ENCODE measurements at regions not wholly inside any gene's neighbourhood (a gene's known extent, or its start where the extent isn't known, plus 50 kb on each side); places are given as distances from the start of the nearest gene placed in this dataset.

GRCh38 chr10:78337016-78337415 is 303.4 kb downstream of the RPS24 start:
- no peak for DNase-seq
- H3K4me3 ChIP-seq = no peak overlapping the region
- H3K27me3 ChIP-seq (ENCODE audit: low read depth) = no peaks in the 10 kb centered on the region
- intact Hi-C loops (cut with micrococcal nuclease) = no loop called here
- TF ChIP-seq CTCF (IDR thresholded peaks at IDR 0.05; ENCODE audit: borderline replicate concordance) = no peak
- no peak overlapping the region for H3K27ac ChIP-seq (replicated peaks)
- peaks cover 18% of the 10 kb centered on the region for H3K4me1 ChIP-seq
- peaks cover 6% of the 10 kb centered on the region for H3K9me3 ChIP-seq (replicated peaks)
- no peaks in the 10 kb centered on the region for H3K36me3 ChIP-seq

GRCh38 chr10:78337646-78338391 is 304.2 kb downstream of the RPS24 start:
- TF ChIP-seq CTCF (IDR thresholded peaks at IDR 0.05; ENCODE audit: borderline replicate concordance) = no peak
- DNase-seq = no peak

GRCh38 chr10:78338717-78339116 is 305.1 kb downstream of the RPS24 start:
- intact Hi-C loops (cut with micrococcal nuclease) = no loop called here
- no peak for TF ChIP-seq CTCF (IDR thresholded peaks at IDR 0.05; ENCODE audit: borderline replicate concordance)
- no peak overlapping the region for H3K27ac ChIP-seq (replicated peaks)
- H3K4me3 ChIP-seq = no peak overlapping the region
- H3K4me1 ChIP-seq = peaks cover 18% of the 10 kb centered on the region
- no peaks in the 10 kb centered on the region for H3K27me3 ChIP-seq (ENCODE audit: low read depth)
- DNase-seq = no peak
- peaks cover 6% of the 10 kb centered on the region for H3K9me3 ChIP-seq (replicated peaks)
- no peaks in the 10 kb centered on the region for H3K36me3 ChIP-seq

More at GRCh38 chr10:78337646-78338391, 304.2 kb downstream of the RPS24 start:
- Histone ChIP-seq H3K9me3 (replicated peaks) (peaks cover 6% of the 10 kb centered on the region), H3K27ac (replicated peaks) (no peak overlapping the region), H3K4me1 (peaks cover 18% of the 10 kb centered on the region), H3K36me3 (no peaks in the 10 kb centered on the region), H3K27me3 (ENCODE audit: low read depth) (no peaks in the 10 kb centered on the region), H3K4me3 (no peak overlapping the region)
- intact Hi-C loops (cut with micrococcal nuclease) = no loop called here

DNA sequence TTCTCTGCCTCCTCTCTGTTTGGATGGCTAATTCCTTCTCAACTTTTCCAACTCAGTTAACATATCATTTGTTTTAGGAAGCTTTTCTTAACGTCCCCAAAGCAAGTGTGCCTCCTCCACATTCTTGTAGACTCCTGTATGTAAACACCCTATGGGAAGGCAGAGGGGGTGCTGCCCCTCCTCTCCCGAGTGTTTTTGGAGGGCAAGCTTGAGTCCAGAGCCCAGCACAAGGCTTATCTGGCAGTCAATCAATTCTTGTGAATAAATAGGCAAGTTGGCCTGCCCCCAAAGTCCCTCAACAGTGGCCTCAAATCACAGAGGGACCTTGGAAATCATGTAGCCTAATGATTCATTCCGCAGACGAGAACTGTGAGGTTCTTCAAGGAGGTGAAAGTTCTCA is 305.6 kb downstream of the RPS24 start:
- no peak for TF ChIP-seq CTCF (IDR thresholded peaks at IDR 0.05; ENCODE audit: borderline replicate concordance)
- peaks cover 3% of the 10 kb centered on the region for H3K9me3 ChIP-seq (replicated peaks)
- H3K27me3 ChIP-seq (ENCODE audit: low read depth) = no peaks in the 10 kb centered on the region
- no peak for DNase-seq
- intact Hi-C loops (cut with micrococcal nuclease) = no loop called here
- peaks cover 18% of the 10 kb centered on the region for H3K4me1 ChIP-seq
- H3K27ac ChIP-seq (replicated peaks) = no peak overlapping the region
- H3K4me3 ChIP-seq = no peak overlapping the region
- H3K36me3 ChIP-seq = no peaks in the 10 kb centered on the region

- Histone ChIP-seq H3K9me3 (replicated peaks) (no peaks in the 10 kb centered on the region), H3K27ac (replicated peaks) (no peak overlapping the region), H3K36me3 (no peaks in the 10 kb centered on the region), H3K4me1 (no peaks in the 10 kb centered on the region), H3K4me3 (no peak overlapping the region), H3K27me3 (ENCODE audit: low read depth) (no peaks in the 10 kb centered on the region)
- no peak for TF ChIP-seq CTCF (IDR thresholded peaks at IDR 0.05; ENCODE audit: borderline replicate concordance)
- intact Hi-C loops (cut with micrococcal nuclease) = no loop called here
- DNase-seq = no peak
Observed at GRCh38 chr10:78341953-78342614, 308.4 kb downstream of the RPS24 start.
